ENCODE measurements at regions not wholly inside any gene's neighbourhood (a gene's known extent, or its start where the extent isn't known, plus 50 kb on each side); places are given as distances from the start of the nearest gene placed in this dataset.

DNA sequence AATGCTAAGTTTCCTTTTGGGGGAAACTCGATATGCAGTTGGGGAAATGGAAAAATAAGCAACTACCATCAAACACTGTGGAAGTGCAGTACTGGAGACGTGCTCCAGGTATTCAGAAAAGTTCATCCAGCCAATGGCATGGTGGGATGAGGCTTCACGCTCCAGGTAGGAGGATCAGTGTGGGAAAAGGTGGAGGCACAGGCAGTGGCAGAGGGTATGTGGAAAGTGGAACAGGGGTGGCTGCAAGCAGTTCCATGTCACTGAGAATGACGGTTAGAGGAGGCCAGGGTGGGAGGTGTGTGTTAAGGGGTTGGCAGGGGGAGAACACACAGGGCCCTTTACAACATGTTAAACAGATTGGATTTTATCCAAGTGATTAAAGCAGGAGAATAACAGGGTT is 105.1 kb upstream of the NCAM1 start:
- Histone ChIP-seq H3K36me3 (ENCODE audit: control insufficient read depth, insufficient read depth, low read length) (no peaks in the 10 kb centered on the region), H3K4me3 (ENCODE audit: low read depth, low read length) (no peak overlapping the region), H3K27me3 (ENCODE audit: control insufficient read depth, insufficient read depth, low read length) (no peaks in the 10 kb centered on the region)
- no peak for TF ChIP-seq CTCF (IDR thresholded peaks at IDR 0.05; ENCODE audit: insufficient read depth, low read length, poor library complexity, severe bottlenecking)
- DNase-seq (ENCODE audit: low read depth): no peak

DNA sequence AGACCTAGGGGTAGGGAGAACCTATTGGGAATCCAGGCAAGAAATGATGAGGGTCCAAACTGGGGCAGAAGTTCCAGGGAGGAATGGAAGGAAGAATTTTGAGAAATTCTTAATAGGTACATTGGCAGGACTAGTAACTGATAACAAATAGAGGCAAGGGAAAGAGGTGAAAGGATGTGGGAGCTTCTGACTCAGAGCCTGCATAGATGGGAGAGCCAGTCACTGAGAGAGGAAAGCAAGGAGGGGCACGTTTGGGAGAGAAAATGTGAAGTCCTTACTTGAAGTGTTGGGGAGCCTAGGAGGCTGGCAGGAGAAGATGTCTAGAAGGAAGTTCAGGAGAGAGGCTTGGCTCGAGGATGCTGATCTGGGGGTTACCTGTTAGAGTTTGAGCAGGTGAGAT is 104.6 kb upstream of the NCAM1 start:
- no peak for DNase-seq (ENCODE audit: low read depth)
- no peaks in the 10 kb centered on the region for H3K36me3 ChIP-seq (ENCODE audit: control insufficient read depth, insufficient read depth, low read length)
- no peak overlapping the region for H3K4me3 ChIP-seq (ENCODE audit: low read depth, low read length)
- H3K27me3 ChIP-seq (ENCODE audit: control insufficient read depth, insufficient read depth, low read length): no peaks in the 10 kb centered on the region
- TF ChIP-seq CTCF (IDR thresholded peaks at IDR 0.05; ENCODE audit: insufficient read depth, low read length, poor library complexity, severe bottlenecking): no peak

- no peaks in the 10 kb centered on the region for H3K36me3 ChIP-seq (ENCODE audit: control insufficient read depth, insufficient read depth, low read length)
- DNase-seq (ENCODE audit: low read depth): no peak
- H3K27me3 ChIP-seq (ENCODE audit: control insufficient read depth, insufficient read depth, low read length): no peaks in the 10 kb centered on the region
- TF ChIP-seq CTCF (IDR thresholded peaks at IDR 0.05; ENCODE audit: insufficient read depth, low read length, poor library complexity, severe bottlenecking): no peak
- no peak overlapping the region for H3K4me3 ChIP-seq (ENCODE audit: low read depth, low read length)
Measured at GRCh38 chr11:112858289-112859023, 102.8 kb upstream of the NCAM1 start.

GRCh38 chr11:112859787-112860186 is 101.4 kb upstream of the NCAM1 start:
- Histone ChIP-seq H3K36me3 (ENCODE audit: control insufficient read depth, insufficient read depth, low read length) (no peaks in the 10 kb centered on the region), H3K4me3 (ENCODE audit: low read depth, low read length) (no peak overlapping the region), H3K27me3 (ENCODE audit: control insufficient read depth, insufficient read depth, low read length) (no peaks in the 10 kb centered on the region)
- no peak for DNase-seq (ENCODE audit: low read depth)
- no peak for TF ChIP-seq CTCF (IDR thresholded peaks at IDR 0.05; ENCODE audit: insufficient read depth, low read length, poor library complexity, severe bottlenecking)

GRCh38 chr11:112861356-112861755 is 99.9 kb upstream of the NCAM1 start:
- TF ChIP-seq CTCF (IDR thresholded peaks at IDR 0.05; ENCODE audit: insufficient read depth, low read length, poor library complexity, severe bottlenecking): no peak
- Histone ChIP-seq H3K36me3 (ENCODE audit: control insufficient read depth, insufficient read depth, low read length) (no peaks in the 10 kb centered on the region), H3K4me3 (ENCODE audit: low read depth, low read length) (no peak overlapping the region), H3K27me3 (ENCODE audit: control insufficient read depth, insufficient read depth, low read length) (no peaks in the 10 kb centered on the region)
- no peak for DNase-seq (ENCODE audit: low read depth)

DNA sequence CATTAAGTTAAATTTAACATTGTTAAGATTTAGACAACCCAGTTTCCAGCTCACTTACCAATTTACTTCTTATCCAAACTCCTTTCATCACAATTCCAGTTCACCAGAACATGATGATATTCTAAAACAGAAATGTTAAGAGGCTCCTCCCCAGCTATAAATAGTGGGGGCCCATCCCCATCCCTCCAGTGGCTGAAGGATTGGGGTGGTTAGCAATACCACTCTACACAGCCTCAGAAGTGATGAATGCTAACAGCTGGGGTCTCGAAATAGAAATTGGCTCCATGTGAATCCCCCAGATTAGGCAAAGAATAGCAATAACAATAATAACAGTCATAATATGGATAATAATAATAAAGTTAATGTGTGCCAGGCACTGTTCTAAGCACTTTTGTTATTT is 97.9 kb upstream of the NCAM1 start:
- no peak overlapping the region for H3K4me3 ChIP-seq (ENCODE audit: low read depth, low read length)
- H3K36me3 ChIP-seq (ENCODE audit: control insufficient read depth, insufficient read depth, low read length): no peaks in the 10 kb centered on the region
- no peaks in the 10 kb centered on the region for H3K27me3 ChIP-seq (ENCODE audit: control insufficient read depth, insufficient read depth, low read length)
- no peak for DNase-seq (ENCODE audit: low read depth)
- TF ChIP-seq CTCF (IDR thresholded peaks at IDR 0.05; ENCODE audit: insufficient read depth, low read length, poor library complexity, severe bottlenecking): no peak
